DOHH2 (cell line): ENCODE measurements at regions not wholly inside any gene's neighbourhood (a gene's known extent, or its start where the extent isn't known, plus 50 kb on each side); places are given as distances from the start of the nearest gene placed in this dataset.

Experiments used
- H3F3A ChIP-seq: fragments of 200-600 bp; sonication (generic), shearing (Covaris generic); 2 replicates; pipeline ENCODE4 v1.6.0; 2016; ENCODE audit warnings: antibody characterized with exemption, mild to moderate bottlenecking; ENCODE audit not compliant: control insufficient read depth, insufficient read depth
- H3K27ac ChIP-seq: fragments of 200-600 bp; sonication (generic); 2 replicates; pipeline ENCODE4 v1.5.1; 2014; ENCODE audit warnings: low read depth, mild to moderate bottlenecking, low read length, moderate library complexity
- H3K27me3 ChIP-seq: fragments of 200-600 bp; sonication (generic); 2 replicates; pipeline ENCODE4 v1.6.1; 2014; ENCODE audit warnings: mild to moderate bottlenecking, low read length, mixed read lengths; ENCODE audit not compliant: control insufficient read depth
- H3K36me3 ChIP-seq: fragments of 200-600 bp; sonication (generic); 2 replicates; pipeline ENCODE4 v1.6.1; 2014; ENCODE audit warnings: mild to moderate bottlenecking, low read length, moderate library complexity, mixed read lengths; ENCODE audit not compliant: control insufficient read depth
- H3K4me1 ChIP-seq: fragments of 200-600 bp; sonication (generic); 2 replicates; pipeline ENCODE4 v1.6.1; 2014; ENCODE audit warnings: mild to moderate bottlenecking, low read length, mixed read lengths; ENCODE audit not compliant: control insufficient read depth
- H3K4me2 ChIP-seq: fragments of 200-600 bp; sonication (generic); 2 replicates; pipeline ENCODE4 v1.6.0; 2014; ENCODE audit warnings: mild to moderate bottlenecking, low read length, moderate library complexity
- H3K4me3 ChIP-seq: fragments of 200-600 bp; sonication (generic); 2 replicates; pipeline ENCODE4 v1.5.1; 2014; ENCODE audit warnings: mild to moderate bottlenecking, low read length, mixed read lengths
- H3K79me2 ChIP-seq: fragments of 200-600 bp; sonication (generic); 2 replicates; pipeline ENCODE4 v1.6.1; 2014; ENCODE audit warnings: mild to moderate bottlenecking, low read length, mixed read lengths; ENCODE audit not compliant: control insufficient read depth
- H3K9me2 ChIP-seq: fragments of 200-600 bp; sonication (generic); replicated peaks from 2 replicates; pipeline ENCODE4 v1.6.1; 2014; ENCODE audit warnings: mild to moderate bottlenecking, low read length, mixed read lengths; ENCODE audit not compliant: control insufficient read depth
- H3K9me3 ChIP-seq: fragments of 200-600 bp; sonication (generic); 2 replicates; pipeline ENCODE4 v1.6.1; 2014; ENCODE audit warnings: antibody characterized with exemption, low read length, mixed read lengths; ENCODE audit not compliant: control insufficient read depth, insufficient read depth
- H4K20me1 ChIP-seq: fragments of 200-600 bp; sonication (generic); 2 replicates; pipeline ENCODE4 v1.6.0; 2014; ENCODE audit warnings: low read depth, mild to moderate bottlenecking, antibody characterized with exemption, low read length, moderate library complexity; ENCODE audit not compliant: control insufficient read depth, insufficient read depth
- EZH2phosphoT487 ChIP-seq: fragments of 200-600 bp; sonication (generic); IDR thresholded peaks from 2 replicates; pipeline ENCODE4 v1.6.1; 2017; ENCODE audit warnings: borderline replicate concordance, mild to moderate bottlenecking, antibody characterized with exemption, low read length, moderate library complexity, mixed read lengths
- TF ChIP-seq, protein P1 (sequence below): fragments of 200-600 bp; sonication (generic); IDR thresholded peaks from one replicate; pipeline ENCODE4 v1.5.1; 2014; ENCODE audit warnings: antibody characterized with exemption, mild to moderate bottlenecking, low read depth, low read length; ENCODE audit not compliant: poor library complexity, severe bottlenecking

- Histone ChIP-seq H3K79me2 (no peaks in the 10 kb centered on the region), H3K9me2 (no peaks in the 10 kb centered on the region), H3K4me3 (no peak overlapping the region), H3K4me1 (no peaks in the 10 kb centered on the region), H3K4me2 (no peak overlapping the region), H3F3A (no peaks in the 10 kb centered on the region), H3K27me3 (no peaks in the 10 kb centered on the region), H3K27ac (no peak overlapping the region), H4K20me1 (no peaks in the 10 kb centered on the region), H3K9me3 (no peaks in the 10 kb centered on the region), H3K36me3 (no peaks in the 10 kb centered on the region)
- TF ChIP-seq, protein P1, sequence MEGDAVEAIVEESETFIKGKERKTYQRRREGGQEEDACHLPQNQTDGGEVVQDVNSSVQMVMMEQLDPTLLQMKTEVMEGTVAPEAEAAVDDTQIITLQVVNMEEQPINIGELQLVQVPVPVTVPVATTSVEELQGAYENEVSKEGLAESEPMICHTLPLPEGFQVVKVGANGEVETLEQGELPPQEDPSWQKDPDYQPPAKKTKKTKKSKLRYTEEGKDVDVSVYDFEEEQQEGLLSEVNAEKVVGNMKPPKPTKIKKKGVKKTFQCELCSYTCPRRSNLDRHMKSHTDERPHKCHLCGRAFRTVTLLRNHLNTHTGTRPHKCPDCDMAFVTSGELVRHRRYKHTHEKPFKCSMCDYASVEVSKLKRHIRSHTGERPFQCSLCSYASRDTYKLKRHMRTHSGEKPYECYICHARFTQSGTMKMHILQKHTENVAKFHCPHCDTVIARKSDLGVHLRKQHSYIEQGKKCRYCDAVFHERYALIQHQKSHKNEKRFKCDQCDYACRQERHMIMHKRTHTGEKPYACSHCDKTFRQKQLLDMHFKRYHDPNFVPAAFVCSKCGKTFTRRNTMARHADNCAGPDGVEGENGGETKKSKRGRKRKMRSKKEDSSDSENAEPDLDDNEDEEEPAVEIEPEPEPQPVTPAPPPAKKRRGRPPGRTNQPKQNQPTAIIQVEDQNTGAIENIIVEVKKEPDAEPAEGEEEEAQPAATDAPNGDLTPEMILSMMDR, result peak; percentile 72
- TF ChIP-seq EZH2phosphoT487, result no peak
These were observed 524.3 kb downstream of the PSAT1 start for GRCh38 chr9:78821126-78821822.

GRCh38 chr9:78826527-78826926 lies 529.6 kb downstream of the PSAT1 start:
- no peaks in the 10 kb centered on the region for H3K9me2 ChIP-seq
- no peak overlapping the region for H3K4me3 ChIP-seq
- H3F3A ChIP-seq, result no peaks in the 10 kb centered on the region
- no peak overlapping the region for H3K4me2 ChIP-seq
- no peaks in the 10 kb centered on the region for H3K9me3 ChIP-seq
- no peak overlapping the region for H3K27ac ChIP-seq
- no peak for TF ChIP-seq EZH2phosphoT487
- TF ChIP-seq, protein P1, result no peak
- no peaks in the 10 kb centered on the region for H3K27me3 ChIP-seq
- H3K4me1 ChIP-seq, result no peaks in the 10 kb centered on the region
- H4K20me1 ChIP-seq, result no peaks in the 10 kb centered on the region
- no peaks in the 10 kb centered on the region for H3K36me3 ChIP-seq
- H3K79me2 ChIP-seq, result no peaks in the 10 kb centered on the region

DNA sequence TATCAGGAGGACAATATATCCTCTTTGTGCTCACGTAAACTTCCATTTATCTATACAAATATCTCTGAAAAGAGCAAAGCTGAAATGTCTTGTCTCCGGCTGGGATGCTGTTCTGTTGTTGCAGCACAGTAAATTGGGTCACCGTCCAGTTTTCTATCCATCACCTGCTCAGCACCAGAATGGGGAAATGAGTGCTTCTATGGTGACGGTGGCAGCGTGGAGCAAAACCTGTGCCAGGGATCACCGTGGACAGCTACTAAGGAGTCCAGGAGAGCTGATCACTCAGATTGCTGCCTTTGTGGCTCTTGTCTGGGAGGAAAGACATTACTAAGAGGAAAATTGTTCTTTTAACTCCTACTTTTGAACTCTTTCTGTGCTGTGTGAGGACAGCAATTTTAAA lies 531.6 kb downstream of the PSAT1 start:
- Histone ChIP-seq H3K27me3 (no peaks in the 10 kb centered on the region), H4K20me1 (no peaks in the 10 kb centered on the region), H3K27ac (no peak overlapping the region), H3F3A (no peaks in the 10 kb centered on the region), H3K4me3 (no peak overlapping the region), H3K9me3 (no peaks in the 10 kb centered on the region), H3K36me3 (no peaks in the 10 kb centered on the region), H3K79me2 (no peaks in the 10 kb centered on the region), H3K4me1 (no peaks in the 10 kb centered on the region), H3K4me2 (no peak overlapping the region), H3K9me2 (no peaks in the 10 kb centered on the region)
- TF ChIP-seq, protein P1, result no peak
- no peak for TF ChIP-seq EZH2phosphoT487
